ENCODE measurements at regions not wholly inside any gene's neighbourhood (a gene's known extent, or its start where the extent isn't known, plus 50 kb on each side); places are given as distances from the start of the nearest gene placed in this dataset.

DNA sequence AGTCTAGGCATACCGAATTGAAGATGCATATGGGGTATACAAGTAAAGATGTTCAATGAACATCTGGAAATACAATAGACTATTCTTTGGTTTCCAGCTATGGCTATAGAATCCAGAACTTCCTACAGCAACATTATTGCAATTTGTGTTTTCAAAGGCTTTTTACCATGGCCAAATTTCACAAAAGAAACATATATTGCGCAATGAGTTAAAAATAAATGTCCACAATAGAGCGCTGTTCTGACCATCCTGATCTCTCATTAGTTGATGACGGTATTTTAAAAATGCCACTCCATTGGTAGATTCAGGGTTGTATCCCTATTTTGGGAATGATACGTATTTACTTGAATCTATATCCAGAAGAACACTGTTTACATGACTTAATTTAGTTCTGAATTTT lies 139.2 kb downstream of the LINC00632 start:
- no peak overlapping the region for H3K27ac ChIP-seq (ENCODE audit: insufficient read depth, low read length)
- H2AK5ac ChIP-seq (ENCODE audit: low read depth, low read length) = no peak overlapping the region
- CTCF ChIA-PET = interaction anchor here (0.8 kb wide), 1 partner anchor 1762 kb away, joined by 3 read pairs; no protein-coding TSS in a partner anchor
- no peaks in the 10 kb centered on the region for H4K20me1 ChIP-seq (ENCODE audit: insufficient read depth, low read length)
- no TSS peak for BruUV-seq (replicated peaks)
- no peak overlapping the region for H3K14ac ChIP-seq (replicated peaks; ENCODE audit: low read depth, low read length)
- no peak overlapping the region for H3K9ac ChIP-seq (ENCODE audit: low read depth, low read length)
- H4K5ac ChIP-seq (ENCODE audit: low read depth, low read length) = no peak overlapping the region
- H2BK120ac ChIP-seq (ENCODE audit: low read depth, low read length) = no peak overlapping the region
- H3K56ac ChIP-seq (ENCODE audit: extremely low read depth, insufficient read depth, low read length) = no peak overlapping the region
- no peak overlapping the region for H3K4me2 ChIP-seq (ENCODE audit: low read depth, low read length)
- H2AK9ac ChIP-seq (replicated peaks; ENCODE audit: low read depth, low read length, poor library complexity) = no peak overlapping the region
- intact Hi-C loops (cut with micrococcal nuclease) = no loop called here
- no peak overlapping the region for H2BK15ac ChIP-seq (ENCODE audit: low read depth, low read length)
- in situ Hi-C loops (cut with MboI; ENCODE audit: low sequenced_read_pairs) = no loop called here
- H3K18ac ChIP-seq (ENCODE audit: low read depth, low read length) = no peak overlapping the region
- no peaks in the 10 kb centered on the region for H3K4me1 ChIP-seq (ENCODE audit: control insufficient read depth, insufficient read depth, low read length)
- no peaks in the 10 kb centered on the region for H3K9me1 ChIP-seq (ENCODE audit: insufficient read depth, low read length)
- TF ChIP-seq CEBPB (IDR thresholded peaks at IDR 0.05; ENCODE audit: low read depth, low read length) (peak; percentile 89), CTCF (conservative IDR thresholded peaks at IDR 0.05; ENCODE audit: low read depth, low read length) (no peak), CHD1 (IDR thresholded peaks at IDR 0.05; ENCODE audit: low read depth, low read length) (no peak)
- dilution Hi-C loops (cut with HindIII; ENCODE audit: low sequenced_read_pairs, unreplicated experiment) = no loop called here
- no peak overlapping the region for H2BK20ac ChIP-seq (ENCODE audit: low read depth, low read length)
- ATAC-seq (ENCODE audit: low read depth) = no peak
- no peak overlapping the region for H3K4me3 ChIP-seq (ENCODE audit: insufficient read depth, low read depth, low read length)
- WGBS, 2 experiments (ENCODE audit: extremely low coverage in 2 of 2, insufficient read length in 1 of 2) = no CpG with 5 or more reads among the region's 5 CpGs
- H3K36me3 ChIP-seq (ENCODE audit: control insufficient read depth, insufficient read depth, low read length) = no peaks in the 10 kb centered on the region
- no peak overlapping the region for H3K23ac ChIP-seq (ENCODE audit: low read depth, low read length)
- H3K4ac ChIP-seq (ENCODE audit: low read depth, low read length) = no peak overlapping the region
- no peak overlapping the region for H2AFZ ChIP-seq (replicated peaks; ENCODE audit: low read length, poor library complexity)
- no peak overlapping the region for H2BK5ac ChIP-seq (ENCODE audit: low read depth, low read length, poor library complexity, severe bottlenecking)
- H3K27me3 ChIP-seq (ENCODE audit: control insufficient read depth, insufficient read depth, low read length) = no peaks in the 10 kb centered on the region
- no peaks in the 10 kb centered on the region for H3K79me1 ChIP-seq (ENCODE audit: low read depth in 1 of 2, low read length in 2 of 2)
- POLR2A ChIA-PET (ENCODE audit: unreplicated experiment) = no interaction called here
- H3K9me3 ChIP-seq (ENCODE audit: control insufficient read depth, insufficient read depth, low read length) = no peaks in the 10 kb centered on the region
- no peak overlapping the region for H4K8ac ChIP-seq (ENCODE audit: low read depth in 2 of 2, low read length in 2 of 2)
- DNase-seq = no peak
- no peak overlapping the region for H4K91ac ChIP-seq (ENCODE audit: insufficient read depth, low read depth, low read length)

All from IMR-90 (cell line).